Osteocyte (in vitro differentiated cells): ENCODE measurements at regions not wholly inside any gene's neighbourhood (a gene's known extent, or its start where the extent isn't known, plus 50 kb on each side); places are given as distances from the start of the nearest gene placed in this dataset.
"Not testable (repeated sequence)": the region's sequence is repeated elsewhere in the genome, so short reads cannot be mapped to it uniquely, and the experiment has no call there.

Experiments
- DNase-seq: peaks from one replicate; pipeline ENCODE4 v3.0.0; 2021; ENCODE audit warnings: mixed read lengths; ENCODE audit not compliant: unreplicated experiment; ENCODE audit errors: extremely low spot score
- H3K27ac Mint-ChIP-seq: one replicate; pipeline ENCODE4 v1.8.0; 2021; ENCODE audit warnings: mild to moderate bottlenecking, mixed read lengths; ENCODE audit not compliant: unreplicated experiment
- H3K27me3 Mint-ChIP-seq: one replicate; pipeline ENCODE4 v1.8.0; 2021; ENCODE audit warnings: mixed read lengths; ENCODE audit not compliant: unreplicated experiment
- H3K36me3 Mint-ChIP-seq: one replicate; pipeline ENCODE4 v1.8.0; 2021; ENCODE audit warnings: mixed read lengths; ENCODE audit not compliant: unreplicated experiment
- H3K4me1 Mint-ChIP-seq: one replicate; pipeline ENCODE4 v1.8.0; 2021; ENCODE audit warnings: mixed read lengths; ENCODE audit not compliant: unreplicated experiment
- H3K4me3 Mint-ChIP-seq: one replicate; pipeline ENCODE4 v1.8.0; 2021; ENCODE audit warnings: mild to moderate bottlenecking, moderate library complexity, mixed read lengths; ENCODE audit not compliant: unreplicated experiment
- H3K9me3 Mint-ChIP-seq: one replicate; pipeline ENCODE4 v1.8.0; 2021; ENCODE audit warnings: mixed read lengths; ENCODE audit not compliant: unreplicated experiment
- CTCF ChIP-seq: fragments of 200-600 bp; sonication (generic); IDR thresholded peaks from 2 replicates; pipeline ENCODE4 v1.5.0; 2021; ENCODE audit warnings: antibody characterized with exemption, mild to moderate bottlenecking, moderate library complexity

GRCh38 chr14:56351861-56352260 lies 227.7 kb upstream of the TMEM260 start:
- Mint-ChIP-seq H3K4me3 (no peak overlapping the region), H3K9me3 (peaks cover 10% of the 10 kb centered on the region), H3K4me1 (no peaks in the 10 kb centered on the region), H3K36me3 (peaks cover 4% of the 10 kb centered on the region), H3K27me3 (no peaks in the 10 kb centered on the region), H3K27ac (no peak overlapping the region)
- no peak for DNase-seq
- no peak for TF ChIP-seq CTCF

GRCh38 chr14:56352999-56353398 lies 226.6 kb upstream of the TMEM260 start:
- Mint-ChIP-seq H3K27ac (no peak overlapping the region), H3K4me1 (no peaks in the 10 kb centered on the region), H3K9me3 (peaks cover 10% of the 10 kb centered on the region), H3K27me3 (no peaks in the 10 kb centered on the region), H3K4me3 (no peak overlapping the region), H3K36me3 (peaks cover 4% of the 10 kb centered on the region)
- TF ChIP-seq CTCF: no peak
- DNase-seq: no peak

- Mint-ChIP-seq H3K4me3 (no peak overlapping the region), H3K36me3 (no peaks in the 10 kb centered on the region), H3K27ac (no peak overlapping the region), H3K4me1 (no peaks in the 10 kb centered on the region), H3K9me3 (no peaks in the 10 kb centered on the region), H3K27me3 (peaks cover 20% of the 10 kb centered on the region)
- no peak for TF ChIP-seq CTCF
- no peak for DNase-seq
These were observed 222.2 kb upstream of the TMEM260 start for GRCh38 chr14:56357428-56357827.

GRCh38 chr14:56358275-56358674 lies 221.3 kb upstream of the TMEM260 start:
- Mint-ChIP-seq H3K27ac (no peak overlapping the region), H3K27me3 (peaks cover 23% of the 10 kb centered on the region), H3K36me3 (no peaks in the 10 kb centered on the region), H3K9me3 (no peaks in the 10 kb centered on the region), H3K4me3 (no peak overlapping the region), H3K4me1 (no peaks in the 10 kb centered on the region)
- TF ChIP-seq CTCF: no peak
- no peak for DNase-seq

- Mint-ChIP-seq H3K27me3 (peaks cover 30% of the 10 kb centered on the region), H3K9me3 (no peaks in the 10 kb centered on the region), H3K36me3 (no peaks in the 10 kb centered on the region), H3K4me1 (no peaks in the 10 kb centered on the region), H3K4me3 (no peak overlapping the region), H3K27ac (no peak overlapping the region)
- DNase-seq: no peak
- TF ChIP-seq CTCF: no peak
These were observed 220.6 kb upstream of the TMEM260 start for GRCh38 chr14:56358851-56359614.

- not testable (repeated sequence) for H3K4me3 Mint-ChIP-seq, H3K9me3 Mint-ChIP-seq
- peaks cover 35% of the 10 kb centered on the region for H3K27me3 Mint-ChIP-seq
These were observed 213.9 kb upstream of the TMEM260 start for GRCh38 chr14:56365663-56366062.

More at GRCh38 chr14:56365663-56366062, 213.9 kb upstream of the TMEM260 start:
- not testable (repeated sequence) for H3K36me3 Mint-ChIP-seq, H3K4me1 Mint-ChIP-seq, H3K27ac Mint-ChIP-seq, DNase-seq
